Gastroesophageal sphincter (tissue), 3 donors: ENCODE measurements at regions not wholly inside any gene's neighbourhood (a gene's known extent, or its start where the extent isn't known, plus 50 kb on each side); places are given as distances from the start of the nearest gene placed in this dataset.

Experiments used
- CTCF ChIP-seq, 4 experiments: fragments of 200-600 bp in 2 of 4; fragments of 450-650 bp in 2 of 4; sonication (generic) in 1 of 4; IDR thresholded peaks; one replicate each; pipeline ENCODE4 v1.5.1; 2017 to 2019; ENCODE audit warnings: antibody characterized with exemption in 4 of 4, mild to moderate bottlenecking in 2 of 4, moderate library complexity in 2 of 4
- POLR2AphosphoS5 ChIP-seq: sonication (generic); formaldehyde crosslinking; IDR thresholded peaks from one replicate; pipeline ENCODE4 v1.6.1; 2017; ENCODE audit warnings: antibody characterized with exemption

GRCh38 chr2:217334561-217334960, 474.7 kb upstream of the TNP1 start:
- no peak for TF ChIP-seq CTCF (IDR thresholded peaks at IDR 0.05)
- TF ChIP-seq POLR2AphosphoS5: no peak
